MCF 10A (cell line): ENCODE measurements at regions not wholly inside any gene's neighbourhood (a gene's known extent, or its start where the extent isn't known, plus 50 kb on each side); places are given as distances from the start of the nearest gene placed in this dataset.

Experiments used
- BruUV-seq: library from RNA; stranded (reverse); fragments of 400-500 nt; replicated peaks from 2 replicates; lab custom pipeline; 2021; lab: Mats Ljungman, UMichigan
- CTCF ChIA-PET: fragments of 300-600 bp; sonication (Branson Sonifier 250); formaldehyde crosslinking; extraction: SDS; loops from one replicate; lab custom pipeline; 2021; ENCODE audit warnings: antibody characterized with exemption, inconsistent platforms; lab: Yijun Ruan, JAX
- POLR2A ChIA-PET: fragments of 300-600, 350-650 bp; sonication (Branson Sonifier 250); formaldehyde crosslinking; extraction: SDS; loops from one replicate; lab custom pipeline; 2020; ENCODE audit warnings: antibody characterized with exemption, inconsistent platforms; lab: Yijun Ruan, JAX
- DNase-seq: peaks from one replicate; pipeline ENCODE4 v3.0.0-alpha.2; 2018; ENCODE audit not compliant: unreplicated experiment
- H3K27ac Mint-ChIP-seq: one replicate; pipeline ENCODE4 v1.8.0; 2022; ENCODE audit warnings: mild to moderate bottlenecking, low read depth, mixed read lengths; ENCODE audit not compliant: unreplicated experiment
- H3K27me3 Mint-ChIP-seq: one replicate; pipeline ENCODE4 v1.8.0; 2022; ENCODE audit warnings: mixed read lengths; ENCODE audit not compliant: insufficient read depth, unreplicated experiment
- H3K36me3 Mint-ChIP-seq: one replicate; pipeline ENCODE4 v1.8.0; 2022; ENCODE audit warnings: mild to moderate bottlenecking, moderate library complexity, mixed read lengths; ENCODE audit not compliant: insufficient read depth, unreplicated experiment
- H3K4me1 Mint-ChIP-seq: one replicate; pipeline ENCODE4 v1.8.0; 2022; ENCODE audit warnings: mixed read lengths; ENCODE audit not compliant: insufficient read depth, unreplicated experiment
- H3K4me3 Mint-ChIP-seq: one replicate; pipeline ENCODE4 v1.8.0; 2022; ENCODE audit warnings: mild to moderate bottlenecking, moderate library complexity, mixed read lengths; ENCODE audit not compliant: unreplicated experiment
- H3K9me3 Mint-ChIP-seq: one replicate; pipeline ENCODE4 v1.8.0; 2022; ENCODE audit warnings: mixed read lengths; ENCODE audit not compliant: unreplicated experiment
- CTCF ChIP-seq: fragments of 200-600 bp; IDR thresholded peaks from one replicate; pipeline ENCODE4 v1.8.0; 2022; ENCODE audit warnings: antibody characterized with exemption, mild to moderate bottlenecking; ENCODE audit not compliant: unreplicated experiment
- intact Hi-C: fragments of 100-400 bp; cut with micrococcal nuclease; formaldehyde crosslinking; loops from 2 replicates; pipeline ENCODE4 v1.14.1; 2022

- no peak overlapping the region for H3K27ac Mint-ChIP-seq
- H3K4me1 Mint-ChIP-seq = no peaks in the 10 kb centered on the region
- CTCF ChIA-PET = no interaction called here
- no peak overlapping the region for H3K4me3 Mint-ChIP-seq
- H3K9me3 Mint-ChIP-seq = no peaks in the 10 kb centered on the region
- no peak for DNase-seq
- no peak for TF ChIP-seq CTCF
- POLR2A ChIA-PET = no interaction called here
- intact Hi-C loops = no loop called here
- no TSS peak for BruUV-seq
- no peaks in the 10 kb centered on the region for H3K36me3 Mint-ChIP-seq
- H3K27me3 Mint-ChIP-seq = peaks cover 36% of the 10 kb centered on the region
These were observed 180.4 kb downstream of the KIF26A start for GRCh38 chr14:104318558-104319490.

GRCh38 chr14:104319491-104320241 lies 181.3 kb downstream of the KIF26A start:
- BruUV-seq = no TSS peak
- no peak for TF ChIP-seq CTCF
- intact Hi-C loops = no loop called here

GRCh38 chr14:104320611-104321086 lies 182.3 kb downstream of the KIF26A start:
- Mint-ChIP-seq H3K9me3 (no peaks in the 10 kb centered on the region), H3K27me3 (peaks cover 30% of the 10 kb centered on the region), H3K4me1 (no peaks in the 10 kb centered on the region), H3K27ac (no peak overlapping the region), H3K36me3 (no peaks in the 10 kb centered on the region), H3K4me3 (no peak overlapping the region)
- no peak for TF ChIP-seq CTCF
- ChIA-PET CTCF (interaction anchor here (0.7 kb wide), 1 partner anchor 542 kb away, joined by 3 read pairs; no protein-coding TSS in a partner anchor), POLR2A (no interaction called here)
- no peak for DNase-seq
- no TSS peak for BruUV-seq
- intact Hi-C loops = no loop called here

More at GRCh38 chr14:104319491-104320241, 181.3 kb downstream of the KIF26A start:
- no peaks in the 10 kb centered on the region for H3K9me3 Mint-ChIP-seq
- ChIA-PET CTCF (no interaction called here), POLR2A (no interaction called here)
- no peaks in the 10 kb centered on the region for H3K4me1 Mint-ChIP-seq
- DNase-seq = no peak
- H3K36me3 Mint-ChIP-seq = no peaks in the 10 kb centered on the region
- H3K27me3 Mint-ChIP-seq = peaks cover 30% of the 10 kb centered on the region
- no peak overlapping the region for H3K27ac Mint-ChIP-seq
- H3K4me3 Mint-ChIP-seq = no peak overlapping the region
